Lower lobe of right lung (tissue), 2 donors: ENCODE measurements at regions not wholly inside any gene's neighbourhood (a gene's known extent, or its start where the extent isn't known, plus 50 kb on each side); places are given as distances from the start of the nearest gene placed in this dataset.

ENCODE experiments used
- ATAC-seq, 2 donors: fragments of 200-7000 bp; cut with Tn5 transposase; one replicate each; pipeline ENCODE4 v1.9.1; 2020 to 2022; ENCODE audit warnings: mild to moderate bottlenecking in 2 of 2, moderate library complexity in 2 of 2
- DNase-seq: peaks from one replicate; pipeline ENCODE4 v3.0.0-alpha.2; 2020
- H3K27ac ChIP-seq: fragments of 200-600 bp; one replicate; pipeline ENCODE4 v1.8.0; 2022
- H3K27me3 ChIP-seq: fragments of 200-600 bp; one replicate; pipeline ENCODE4 v1.8.0; 2022; ENCODE audit warnings: low read depth
- H3K36me3 ChIP-seq: fragments of 200-600 bp; one replicate; pipeline ENCODE4 v1.8.0; 2022; ENCODE audit warnings: mild to moderate bottlenecking
- H3K4me1 ChIP-seq: fragments of 200-600 bp; one replicate; pipeline ENCODE4 v1.8.0; 2022
- H3K4me3 ChIP-seq: fragments of 200-600 bp; one replicate; pipeline ENCODE4 v1.8.0; 2022; ENCODE audit warnings: mild to moderate bottlenecking
- H3K9me3 ChIP-seq: fragments of 200-600 bp; one replicate; pipeline ENCODE4 v1.8.0; 2022
- intact Hi-C: fragments of 100-400 bp; cut with DNase I; formaldehyde crosslinking; loops from one replicate; pipeline ENCODE4 v1.11.0; 2022
- TF ChIP-seq, protein P1 (sequence below): fragments of 200-600 bp; IDR thresholded peaks from one replicate; pipeline ENCODE4 v1.8.0; 2022; ENCODE audit warnings: antibody characterized with exemption, mild to moderate bottlenecking
- donor health status: DM: no; HTN: yes; CAD: no; lungs with severe emphysema.

- H3K4me3 ChIP-seq: no peak overlapping the region
- H3K36me3 ChIP-seq: no peaks in the 10 kb centered on the region
- no peaks in the 10 kb centered on the region for H3K9me3 ChIP-seq
- peaks cover 3% of the 10 kb centered on the region for H3K27me3 ChIP-seq
- no peak for ATAC-seq
- intact Hi-C loops: no loop called here
- TF ChIP-seq, protein P1, sequence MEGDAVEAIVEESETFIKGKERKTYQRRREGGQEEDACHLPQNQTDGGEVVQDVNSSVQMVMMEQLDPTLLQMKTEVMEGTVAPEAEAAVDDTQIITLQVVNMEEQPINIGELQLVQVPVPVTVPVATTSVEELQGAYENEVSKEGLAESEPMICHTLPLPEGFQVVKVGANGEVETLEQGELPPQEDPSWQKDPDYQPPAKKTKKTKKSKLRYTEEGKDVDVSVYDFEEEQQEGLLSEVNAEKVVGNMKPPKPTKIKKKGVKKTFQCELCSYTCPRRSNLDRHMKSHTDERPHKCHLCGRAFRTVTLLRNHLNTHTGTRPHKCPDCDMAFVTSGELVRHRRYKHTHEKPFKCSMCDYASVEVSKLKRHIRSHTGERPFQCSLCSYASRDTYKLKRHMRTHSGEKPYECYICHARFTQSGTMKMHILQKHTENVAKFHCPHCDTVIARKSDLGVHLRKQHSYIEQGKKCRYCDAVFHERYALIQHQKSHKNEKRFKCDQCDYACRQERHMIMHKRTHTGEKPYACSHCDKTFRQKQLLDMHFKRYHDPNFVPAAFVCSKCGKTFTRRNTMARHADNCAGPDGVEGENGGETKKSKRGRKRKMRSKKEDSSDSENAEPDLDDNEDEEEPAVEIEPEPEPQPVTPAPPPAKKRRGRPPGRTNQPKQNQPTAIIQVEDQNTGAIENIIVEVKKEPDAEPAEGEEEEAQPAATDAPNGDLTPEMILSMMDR: no peak
- no peak overlapping the region for H3K27ac ChIP-seq
- H3K4me1 ChIP-seq: no peaks in the 10 kb centered on the region
- DNase-seq: no peak
These were observed 246.1 kb downstream of the RBM19 start for GRCh38 chr12:113719911-113720591.

- H3K27me3 ChIP-seq: peaks cover 10% of the 10 kb centered on the region
- no peak for ATAC-seq
- TF ChIP-seq, protein P1: no peak
These were observed 241.5 kb upstream of the LHX5 start for GRCh38 chr12:113713156-113713555.

GRCh38 chr12:113712481-113712880, 240.8 kb upstream of the LHX5 start:
- no peak overlapping the region for H3K27ac ChIP-seq
- DNase-seq: no peak
- intact Hi-C loops: no loop called here
- ATAC-seq: no peak
- H3K27me3 ChIP-seq: peaks cover 10% of the 10 kb centered on the region
- TF ChIP-seq, protein P1: no peak
- no peaks in the 10 kb centered on the region for H3K4me1 ChIP-seq
- no peaks in the 10 kb centered on the region for H3K36me3 ChIP-seq
- peaks cover 7% of the 10 kb centered on the region for H3K9me3 ChIP-seq
- H3K4me3 ChIP-seq: no peak overlapping the region

More at GRCh38 chr12:113713156-113713555, 241.5 kb upstream of the LHX5 start:
- intact Hi-C loops: no loop called here
- no peak for DNase-seq
- Histone ChIP-seq H3K4me3 (no peak overlapping the region), H3K4me1 (no peaks in the 10 kb centered on the region), H3K9me3 (peaks cover 7% of the 10 kb centered on the region), H3K36me3 (no peaks in the 10 kb centered on the region), H3K27ac (no peak overlapping the region)

DNA sequence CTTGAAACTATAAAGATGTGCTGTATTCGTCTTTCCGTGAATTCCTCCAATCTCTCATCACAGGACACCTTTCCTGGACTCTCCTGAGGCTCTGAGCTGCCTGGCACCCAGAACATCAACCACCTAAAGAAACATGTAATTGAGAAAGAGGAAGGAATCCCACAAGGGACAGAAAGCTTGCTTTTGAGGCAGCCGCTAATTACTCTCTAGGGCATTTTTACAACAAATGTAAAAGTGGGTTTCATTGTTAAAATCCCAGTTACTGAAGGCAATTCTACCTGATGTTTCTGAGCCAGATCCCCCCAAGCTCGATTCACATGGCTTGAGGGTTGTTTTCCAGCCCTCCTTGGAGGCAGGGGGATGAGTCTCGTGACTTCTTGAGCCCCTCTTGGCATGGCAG, 238.5 kb upstream of the LHX5 start:
- TF ChIP-seq, protein P1: no peak
- H3K4me3 ChIP-seq: no peak overlapping the region
- no peaks in the 10 kb centered on the region for H3K4me1 ChIP-seq
- H3K27ac ChIP-seq: no peak overlapping the region
- intact Hi-C loops: no loop called here
- DNase-seq (no peak), ATAC-seq (no peak)
- no peaks in the 10 kb centered on the region for H3K36me3 ChIP-seq
- peaks cover 7% of the 10 kb centered on the region for H3K9me3 ChIP-seq
- peaks cover 22% of the 10 kb centered on the region for H3K27me3 ChIP-seq

DNA sequence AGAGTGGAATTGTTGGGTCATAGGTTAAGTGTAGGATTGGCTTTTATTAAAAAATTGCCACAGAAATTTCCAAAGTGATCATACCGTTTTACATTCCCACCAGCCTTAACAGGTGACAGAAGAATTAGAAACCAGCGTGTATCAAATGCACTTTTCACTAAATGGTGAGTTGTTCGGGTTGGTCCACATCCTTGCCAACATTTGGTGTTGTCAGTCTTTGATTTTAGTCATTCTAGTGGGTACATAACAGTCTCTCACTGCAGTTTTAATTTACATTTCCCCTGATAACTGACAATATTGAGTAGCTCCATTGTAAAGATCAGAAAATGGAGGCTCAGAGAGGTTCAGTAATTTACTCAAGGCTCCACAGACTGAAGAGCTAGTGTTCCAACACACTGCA, 237.8 kb upstream of the LHX5 start:
- H3K27ac ChIP-seq: no peak overlapping the region
- peaks cover 7% of the 10 kb centered on the region for H3K9me3 ChIP-seq
- DNase-seq: no peak
- H3K27me3 ChIP-seq: peaks cover 24% of the 10 kb centered on the region
- H3K4me3 ChIP-seq: no peak overlapping the region
- ATAC-seq: no peak
- H3K36me3 ChIP-seq: no peaks in the 10 kb centered on the region
- intact Hi-C loops: no loop called here
- H3K4me1 ChIP-seq: no peaks in the 10 kb centered on the region
- TF ChIP-seq, protein P1: no peak
